HL-60/S4 treated with retinoic acid at 250 ng/mL for 4 days and 3 days (cell line): ENCODE measurements at regions not wholly inside any gene's neighbourhood (a gene's known extent, or its start where the extent isn't known, plus 50 kb on each side); places are given as distances from the start of the nearest gene placed in this dataset.

Experiments used
- in situ Hi-C: fragments of 300-500 bp; cut with MboI; formaldehyde crosslinking; loops from 2 replicates; pipeline ENCODE4 v1.7.0; 2022; ENCODE audit warnings: low sequenced_read_pairs

GRCh38 chr6:113120582-113121285, 736.4 kb upstream of the MARCKS start:
- in situ Hi-C loops: no loop called here

- in situ Hi-C loops: no loop called here
Observed at GRCh38 chr6:113121571-113121970, 735.6 kb upstream of the MARCKS start.

- in situ Hi-C loops: no loop called here
Observed at GRCh38 chr6:113122060-113122459, 735.1 kb upstream of the MARCKS start.

- in situ Hi-C loops: no loop called here
Observed at GRCh38 chr6:113125626-113126025, 731.5 kb upstream of the MARCKS start.

GRCh38 chr6:113127786-113128419, 729.2 kb upstream of the MARCKS start:
- in situ Hi-C loops: no loop called here

- in situ Hi-C loops: no loop called here
Observed at GRCh38 chr6:113128661-113129060, 728.5 kb upstream of the MARCKS start.

GRCh38 chr6:113129991-113130390, 727.2 kb upstream of the MARCKS start:
- in situ Hi-C loops: no loop called here

- in situ Hi-C loops: no loop called here
Observed at GRCh38 chr6:113137426-113137825, 719.7 kb upstream of the MARCKS start.

- in situ Hi-C loops: no loop called here
Observed at GRCh38 chr6:113140721-113141120, 716.4 kb upstream of the MARCKS start.

GRCh38 chr6:113141901-113142300, 715.2 kb upstream of the MARCKS start:
- in situ Hi-C loops: no loop called here

GRCh38 chr6:113142671-113143174, 714.4 kb upstream of the MARCKS start:
- in situ Hi-C loops: no loop called here

- in situ Hi-C loops: no loop called here
Observed at GRCh38 chr6:113143206-113143605, 713.9 kb upstream of the MARCKS start.

GRCh38 chr6:113144117-113144516, 713.0 kb upstream of the MARCKS start:
- in situ Hi-C loops: no loop called here

- in situ Hi-C loops: no loop called here
Observed at GRCh38 chr6:113146878-113147277, 710.3 kb upstream of the MARCKS start.

GRCh38 chr6:113147544-113147943, 709.6 kb upstream of the MARCKS start:
- in situ Hi-C loops: no loop called here

- in situ Hi-C loops: no loop called here
Observed at GRCh38 chr6:113148566-113148965, 708.6 kb upstream of the MARCKS start.

GRCh38 chr6:113149511-113149910, 707.6 kb upstream of the MARCKS start:
- in situ Hi-C loops: no loop called here

- in situ Hi-C loops: no loop called here
Observed at GRCh38 chr6:113160306-113161017, 696.7 kb upstream of the MARCKS start.

- in situ Hi-C loops: no loop called here
Observed at GRCh38 chr6:113161018-113161315, 696.2 kb upstream of the MARCKS start.

GRCh38 chr6:113162739-113163138, 694.4 kb upstream of the MARCKS start:
- in situ Hi-C loops: no loop called here

- in situ Hi-C loops: no loop called here
Observed at GRCh38 chr6:113168057-113168456, 689.1 kb upstream of the MARCKS start.

GRCh38 chr6:113169484-113169883, 687.7 kb upstream of the MARCKS start:
- in situ Hi-C loops: no loop called here
